Kidney epithelial cell (primary cell): ENCODE measurements at regions not wholly inside any gene's neighbourhood (a gene's known extent, or its start where the extent isn't known, plus 50 kb on each side); places are given as distances from the start of the nearest gene placed in this dataset.
A peak's percentile ranks its signal among the peaks of the same experiment; 100 is the strongest.

Source experiments
- DNase-seq: peaks from one replicate; pipeline ENCODE4 v3.0.0-alpha.2; 2010; ENCODE audit warnings: low read depth
- H3K27me3 ChIP-seq: 2 replicates; pipeline ENCODE4 v1.6.0; 2011; ENCODE audit warnings: low read length; ENCODE audit not compliant: control insufficient read depth, insufficient read depth
- H3K36me3 ChIP-seq: 2 replicates; pipeline ENCODE4 v1.5.1; 2011; ENCODE audit warnings: low read length; ENCODE audit not compliant: control insufficient read depth, insufficient read depth
- H3K4me3 ChIP-seq: 2 replicates; pipeline ENCODE4 v1.5.1; 2011; ENCODE audit warnings: low read depth, mild to moderate bottlenecking, control low read depth, low read length
- TF ChIP-seq, protein P1 (sequence below): IDR thresholded peaks from 2 replicates; pipeline ENCODE4 v1.5.1; 2011; ENCODE audit warnings: mild to moderate bottlenecking, moderate library complexity, low read length, control low read depth, inconsistent platforms; ENCODE audit not compliant: insufficient read depth, poor library complexity, severe bottlenecking

DNA sequence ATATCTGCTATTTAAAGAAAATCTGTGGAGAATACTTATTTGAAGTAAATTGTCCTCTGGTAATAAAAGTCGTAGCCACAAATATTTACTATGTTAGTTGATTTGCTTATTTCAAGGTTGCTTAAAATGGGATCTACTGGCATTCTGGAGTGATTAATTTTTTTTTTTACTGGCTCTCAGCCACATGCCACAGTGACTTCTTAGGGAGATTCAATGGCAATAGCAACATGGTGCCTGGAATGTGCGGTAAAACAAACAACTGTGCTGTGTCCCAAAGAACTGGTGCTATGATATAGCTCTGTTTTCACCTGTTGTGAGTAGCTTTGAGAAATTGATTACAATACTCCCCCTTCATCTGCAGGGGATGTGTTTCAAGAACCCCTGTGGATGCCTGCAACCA is 324.3 kb downstream of the GPAT3 start:
- no peaks in the 10 kb centered on the region for H3K27me3 ChIP-seq
- no peak overlapping the region for H3K4me3 ChIP-seq
- no peak for DNase-seq
- TF ChIP-seq, protein P1, sequence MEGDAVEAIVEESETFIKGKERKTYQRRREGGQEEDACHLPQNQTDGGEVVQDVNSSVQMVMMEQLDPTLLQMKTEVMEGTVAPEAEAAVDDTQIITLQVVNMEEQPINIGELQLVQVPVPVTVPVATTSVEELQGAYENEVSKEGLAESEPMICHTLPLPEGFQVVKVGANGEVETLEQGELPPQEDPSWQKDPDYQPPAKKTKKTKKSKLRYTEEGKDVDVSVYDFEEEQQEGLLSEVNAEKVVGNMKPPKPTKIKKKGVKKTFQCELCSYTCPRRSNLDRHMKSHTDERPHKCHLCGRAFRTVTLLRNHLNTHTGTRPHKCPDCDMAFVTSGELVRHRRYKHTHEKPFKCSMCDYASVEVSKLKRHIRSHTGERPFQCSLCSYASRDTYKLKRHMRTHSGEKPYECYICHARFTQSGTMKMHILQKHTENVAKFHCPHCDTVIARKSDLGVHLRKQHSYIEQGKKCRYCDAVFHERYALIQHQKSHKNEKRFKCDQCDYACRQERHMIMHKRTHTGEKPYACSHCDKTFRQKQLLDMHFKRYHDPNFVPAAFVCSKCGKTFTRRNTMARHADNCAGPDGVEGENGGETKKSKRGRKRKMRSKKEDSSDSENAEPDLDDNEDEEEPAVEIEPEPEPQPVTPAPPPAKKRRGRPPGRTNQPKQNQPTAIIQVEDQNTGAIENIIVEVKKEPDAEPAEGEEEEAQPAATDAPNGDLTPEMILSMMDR: no peak
- no peaks in the 10 kb centered on the region for H3K36me3 ChIP-seq

DNA sequence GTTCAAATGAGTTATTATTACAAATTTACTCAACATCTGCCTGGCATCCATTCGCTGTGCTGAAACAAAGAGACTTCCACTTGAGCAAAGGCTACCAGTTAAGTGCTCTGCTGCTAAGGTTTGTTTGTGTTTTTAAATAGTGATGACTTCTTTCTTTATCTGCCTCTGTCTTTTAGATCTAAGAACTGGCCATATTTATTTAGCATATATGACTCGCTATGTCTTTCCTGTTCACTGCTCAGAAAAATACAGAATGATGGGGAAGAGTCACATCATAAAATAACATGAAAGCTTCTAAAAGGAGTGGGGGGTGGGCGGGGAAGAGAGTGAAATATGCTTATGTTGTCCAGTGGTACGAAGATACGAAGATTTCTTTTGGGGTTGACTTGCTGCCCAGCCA is 322.2 kb downstream of the GPAT3 start:
- TF ChIP-seq, protein P1: no peak
- H3K27me3 ChIP-seq: no peaks in the 10 kb centered on the region
- no peaks in the 10 kb centered on the region for H3K36me3 ChIP-seq
- no peak for DNase-seq
- H3K4me3 ChIP-seq: no peak overlapping the region

DNA sequence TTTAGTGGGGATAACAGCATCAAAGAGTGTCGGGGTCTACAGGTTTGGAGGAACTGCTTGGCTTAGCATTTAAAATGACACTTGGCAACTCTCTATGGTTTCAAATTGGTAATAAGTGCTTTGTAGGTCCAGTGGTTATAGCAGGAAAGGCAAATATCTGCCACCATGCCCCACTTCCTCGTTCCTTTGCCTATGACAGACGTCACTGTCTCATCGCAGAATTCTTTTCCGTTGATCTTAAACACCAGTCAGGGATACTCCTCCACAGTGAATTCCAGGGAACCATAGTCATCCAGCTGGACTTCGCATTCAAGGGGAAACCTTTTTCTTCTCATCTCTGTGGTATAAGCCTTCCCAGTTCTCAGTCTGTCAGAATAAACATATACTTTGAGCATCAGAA is 319.1 kb downstream of the GPAT3 start:
- no peak overlapping the region for H3K4me3 ChIP-seq
- TF ChIP-seq, protein P1: no peak
- H3K36me3 ChIP-seq: no peaks in the 10 kb centered on the region
- no peaks in the 10 kb centered on the region for H3K27me3 ChIP-seq
- DNase-seq: peak; percentile 99

DNA sequence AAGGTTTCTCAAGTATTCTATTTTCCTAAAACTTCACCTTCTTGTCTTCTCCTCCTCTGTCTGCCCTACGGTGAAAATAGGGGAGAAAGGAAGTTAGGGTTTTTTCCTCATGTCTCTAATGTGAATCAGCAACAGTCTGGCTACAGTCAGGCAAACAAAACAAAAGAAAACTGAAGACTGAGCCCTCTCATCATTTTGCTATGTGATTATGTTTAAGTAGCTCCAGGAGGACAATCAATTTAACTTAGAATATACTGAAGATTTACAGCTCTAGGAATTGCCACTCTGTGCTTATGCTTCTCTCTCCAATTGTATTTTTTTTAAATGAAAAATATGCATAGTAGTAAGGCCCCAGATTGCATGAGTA is 316.2 kb downstream of the GPAT3 start:
- no peaks in the 10 kb centered on the region for H3K27me3 ChIP-seq
- H3K4me3 ChIP-seq: no peak overlapping the region
- peak; percentile 56 for DNase-seq
- TF ChIP-seq, protein P1: no peak
- no peaks in the 10 kb centered on the region for H3K36me3 ChIP-seq

DNA sequence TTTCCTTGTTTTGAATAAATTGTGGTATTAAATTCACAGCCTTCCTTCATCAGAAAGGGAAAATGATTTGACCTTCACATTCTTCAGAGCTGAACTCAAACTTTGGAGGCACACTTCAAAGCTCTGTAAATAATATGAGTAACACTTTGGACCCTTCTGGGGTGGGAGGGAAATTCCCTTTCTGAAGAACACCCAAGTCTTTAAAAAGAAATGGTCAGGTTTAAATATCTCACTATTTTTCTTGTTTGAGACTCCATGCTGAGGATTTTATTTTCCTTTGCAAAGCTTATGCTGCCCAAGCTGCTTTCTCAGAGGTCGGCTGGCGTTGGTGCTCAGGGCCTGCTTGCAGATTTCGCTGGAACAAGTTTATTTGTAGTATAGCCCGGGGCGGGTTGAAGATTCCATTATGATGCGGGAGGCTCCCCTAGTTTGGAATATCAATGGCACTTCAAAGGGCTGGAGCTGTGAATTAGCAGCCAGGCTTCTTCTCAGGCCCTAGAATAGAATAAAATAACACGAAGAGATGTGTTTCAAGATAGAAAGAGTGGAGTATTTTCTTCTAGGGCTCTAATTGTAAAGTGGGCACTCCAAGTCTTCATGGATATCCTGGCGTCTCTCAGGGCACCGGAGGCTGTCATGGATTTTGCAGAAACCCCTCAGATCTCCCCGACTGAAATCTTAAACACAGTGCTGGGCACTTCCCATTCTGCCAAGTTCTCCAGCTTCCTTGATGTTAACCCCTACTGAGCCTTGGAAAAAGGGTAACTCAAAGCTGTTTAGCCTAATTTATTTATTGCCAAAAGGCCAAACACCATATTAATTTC is 315.6 kb downstream of the GPAT3 start:
- DNase-seq: peak; percentile 69
- TF ChIP-seq, protein P1: no peak
- Histone ChIP-seq H3K36me3 (no peaks in the 10 kb centered on the region), H3K27me3 (no peaks in the 10 kb centered on the region), H3K4me3 (no peak overlapping the region)

DNA sequence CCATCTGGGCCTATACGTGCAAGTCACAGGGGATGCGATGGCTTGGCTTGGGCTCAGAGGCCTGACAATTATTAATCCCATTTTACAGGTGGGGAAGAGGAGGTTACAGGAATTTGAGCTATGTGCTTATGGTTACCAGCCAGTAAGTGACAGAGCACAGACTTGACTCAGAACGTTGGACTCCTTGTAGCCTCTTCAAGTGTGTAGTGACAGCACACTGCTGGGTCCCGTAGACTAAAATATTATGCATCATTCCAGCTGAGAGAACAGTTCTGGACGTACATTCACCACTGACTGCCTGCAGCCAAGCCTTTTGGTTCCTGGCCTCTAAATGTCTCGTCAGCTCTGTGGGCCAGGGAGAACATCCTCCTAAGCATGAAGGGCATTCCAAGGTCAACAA is 314.5 kb downstream of the GPAT3 start:
- Histone ChIP-seq H3K36me3 (no peaks in the 10 kb centered on the region), H3K4me3 (no peak overlapping the region), H3K27me3 (no peaks in the 10 kb centered on the region)
- DNase-seq: peak; percentile 78
- TF ChIP-seq, protein P1: no peak
